NCI-H345 (cell line): ENCODE measurements at regions not wholly inside any gene's neighbourhood (a gene's known extent, or its start where the extent isn't known, plus 50 kb on each side); places are given as distances from the start of the nearest gene placed in this dataset.
"Not testable (repeated sequence)": the region's sequence is repeated elsewhere in the genome, so short reads cannot be mapped to it uniquely, and the experiment has no call there.

Source experiments
- DNase-seq: peaks from one replicate; lab custom pipeline; 2025; lab: John Stamatoyannopoulos, UW

- no peak for DNase-seq
Measured at GRCh38 chrX:51151734-51152133, 180.9 kb upstream of the NUDT10 start.

GRCh38 chrX:51155157-51155556 lies 177.5 kb upstream of the NUDT10 start:
- no peak for DNase-seq

- DNase-seq, result no peak
Measured at GRCh38 chrX:51155566-51155965, 177.1 kb upstream of the NUDT10 start.

- DNase-seq, result no peak
Measured at GRCh38 chrX:51158231-51158630, 174.4 kb upstream of the NUDT10 start.

- not testable (repeated sequence) for DNase-seq
Measured at GRCh38 chrX:51159378-51159777, 173.2 kb upstream of the NUDT10 start.

GRCh38 chrX:51163730-51164129 lies 168.9 kb upstream of the NUDT10 start:
- DNase-seq, result no peak

- DNase-seq, result not testable (repeated sequence)
Measured at GRCh38 chrX:51178356-51178900, 154.2 kb upstream of the NUDT10 start.

- not testable (repeated sequence) for DNase-seq
Measured at GRCh38 chrX:51179805-51180204, 152.8 kb upstream of the NUDT10 start.

- DNase-seq, result no peak
Measured at GRCh38 chrX:51182545-51182944, 150.1 kb upstream of the NUDT10 start.

GRCh38 chrX:51192104-51192503 lies 140.5 kb upstream of the NUDT10 start:
- DNase-seq, result no peak

GRCh38 chrX:51215266-51215665 lies 117.4 kb upstream of the NUDT10 start:
- no peak for DNase-seq

GRCh38 chrX:51215856-51216255 lies 116.8 kb upstream of the NUDT10 start:
- DNase-seq, result no peak

GRCh38 chrX:51242212-51242611 lies 90.4 kb upstream of the NUDT10 start:
- DNase-seq, result no peak

- DNase-seq, result no peak
Measured at GRCh38 chrX:51257490-51257889, 75.1 kb upstream of the NUDT10 start.

GRCh38 chrX:51262271-51262670 lies 70.4 kb upstream of the NUDT10 start:
- not testable (repeated sequence) for DNase-seq

GRCh38 chrX:51272638-51273037 lies 60.0 kb upstream of the NUDT10 start:
- no peak for DNase-seq

- no peak for DNase-seq
Measured at GRCh38 chrX:51281758-51282318, 50.8 kb upstream of the NUDT10 start.
